Ascending aorta (tissue), 2 donors: ENCODE measurements at regions not wholly inside any gene's neighbourhood (a gene's known extent, or its start where the extent isn't known, plus 50 kb on each side); places are given as distances from the start of the nearest gene placed in this dataset.

Source experiments
- DNase-seq, 2 donors: peaks; one replicate each; pipeline ENCODE4 v3.0.0-alpha.2; 2019; ENCODE audit warnings: low spot score in 2 of 2
- H3K27ac ChIP-seq, 2 donors: fragments of 200-600 bp; sonication (generic); one replicate each; pipeline ENCODE4 v1.5.1; 2016 to 2017; ENCODE audit warnings: mild to moderate bottlenecking in 1 of 2
- H3K27me3 ChIP-seq: fragments of 200-600 bp; sonication (generic); one replicate; pipeline ENCODE4 v1.5.1; 2017
- H3K36me3 ChIP-seq, 2 donors: fragments of 200-600 bp; sonication (generic); one replicate each; pipeline ENCODE4 v1.5.1; 2016
- H3K4me1 ChIP-seq, 2 donors: fragments of 200-600 bp; sonication (generic); one replicate each; pipeline ENCODE4 v1.5.1; 2016 to 2017; ENCODE audit warnings: mild to moderate bottlenecking in 1 of 2
- H3K4me3 ChIP-seq, 2 donors: fragments of 200-600 bp; sonication (generic); one replicate each; pipeline ENCODE4 v1.5.1; 2016 to 2017; ENCODE audit warnings: mild to moderate bottlenecking in 1 of 2
- H3K9me3 ChIP-seq, 2 donors: fragments of 200-600 bp; sonication (generic); one replicate each; pipeline ENCODE4 v1.5.1; 2016
- CTCF ChIP-seq, 3 experiments: fragments of 200-600 bp in 2 of 3; fragments of 450-650 bp in 1 of 3; sonication (generic) in 2 of 3; IDR thresholded peaks; one replicate each; pipeline ENCODE4 v1.5.1; 2016 to 2019; ENCODE audit warnings: antibody characterized with exemption in 3 of 3, mild to moderate bottlenecking in 1 of 3, moderate library complexity in 1 of 3
- intact Hi-C: fragments of 100-400 bp; cut with DNase I; formaldehyde crosslinking; loops from one replicate; pipeline ENCODE4 v1.15.1; 2023

- H3K4me3 ChIP-seq, result no peak overlapping the region
These were observed 248.4 kb downstream of the RHOU start for GRCh38 chr1:228983661-228984060.

GRCh38 chr1:228984107-228984506 lies 248.8 kb downstream of the RHOU start:
- intact Hi-C loops, result no loop called here
- Histone ChIP-seq H3K4me3 (no peak overlapping the region), H3K27me3 (no peaks in the 10 kb centered on the region), H3K4me1 (peaks cover 0 to 9% of the 10 kb centered on the region in 2 donors), H3K27ac (no peak overlapping the region), H3K9me3 (no peaks in the 10 kb centered on the region), H3K36me3 (no peaks in the 10 kb centered on the region)
- DNase-seq, result no peak
- TF ChIP-seq CTCF (IDR thresholded peaks at IDR 0.05), result no peak

More at GRCh38 chr1:228983661-228984060, 248.4 kb downstream of the RHOU start:
- Histone ChIP-seq H3K27me3 (no peaks in the 10 kb centered on the region), H3K4me1 (peaks cover 0 to 14% of the 10 kb centered on the region in 2 donors), H3K27ac (no peak overlapping the region), H3K36me3 (no peaks in the 10 kb centered on the region), H3K9me3 (no peaks in the 10 kb centered on the region)
- DNase-seq, result peak in 1 of 2 donors; percentile 25
- intact Hi-C loops, result no loop called here
- no peak for TF ChIP-seq CTCF (IDR thresholded peaks at IDR 0.05)

- peak in 1 of 2 donors; percentile 51 for DNase-seq
- no peaks in the 10 kb centered on the region for H3K9me3 ChIP-seq
- TF ChIP-seq CTCF (IDR thresholded peaks at IDR 0.05), result no peak
- peaks cover 0 to 10% of the 10 kb centered on the region in 2 donors for H3K4me1 ChIP-seq
- intact Hi-C loops, result no loop called here
- no peak overlapping the region for H3K4me3 ChIP-seq
- no peak overlapping the region for H3K27ac ChIP-seq
- H3K27me3 ChIP-seq, result no peaks in the 10 kb centered on the region
- no peaks in the 10 kb centered on the region for H3K36me3 ChIP-seq
These were observed 249.7 kb downstream of the RHOU start for GRCh38 chr1:228984646-228985631.

GRCh38 chr1:228985661-228986060 lies 250.4 kb downstream of the RHOU start:
- no peaks in the 10 kb centered on the region for H3K9me3 ChIP-seq
- no peak for TF ChIP-seq CTCF (IDR thresholded peaks at IDR 0.05)
- no peak overlapping the region for H3K4me3 ChIP-seq
- peak in 1 of 2 donors; percentile 54 for DNase-seq
- peaks cover 0 to 15% of the 10 kb centered on the region in 2 donors for H3K4me1 ChIP-seq
- no peak overlapping the region for H3K27ac ChIP-seq
- no peaks in the 10 kb centered on the region for H3K27me3 ChIP-seq
- intact Hi-C loops, result no loop called here
- no peaks in the 10 kb centered on the region for H3K36me3 ChIP-seq

- peaks cover 0 to 15% of the 10 kb centered on the region in 2 donors for H3K4me1 ChIP-seq
- H3K4me3 ChIP-seq, result no peak overlapping the region
- H3K9me3 ChIP-seq, result no peaks in the 10 kb centered on the region
- no peak for TF ChIP-seq CTCF (IDR thresholded peaks at IDR 0.05)
- no peaks in the 10 kb centered on the region for H3K27me3 ChIP-seq
- DNase-seq, result peak in 1 of 2 donors; percentile 83
- intact Hi-C loops, result no loop called here
- H3K36me3 ChIP-seq, result no peaks in the 10 kb centered on the region
- peak overlapping the region in 1 of 2 donors; percentile 29 for H3K27ac ChIP-seq
These were observed 251.0 kb downstream of the RHOU start for GRCh38 chr1:228986093-228986904.
